Stimulated activated CD4-positive, alpha-beta T cell treated with anti-CD3 and anti-CD28 coated beads, TNF-alpha, amount 100 ng/mL, for 24 hours (primary cell): ENCODE measurements at regions not wholly inside any gene's neighbourhood (a gene's known extent, or its start where the extent isn't known, plus 50 kb on each side); places are given as distances from the start of the nearest gene placed in this dataset.
"Not testable (repeated sequence)": the region's sequence is repeated elsewhere in the genome, so short reads cannot be mapped to it uniquely, and the experiment has no call there.

Experiments
- DNase-seq, 3 experiments: peaks; one replicate each; pipeline ENCODE4 v3.0.0-alpha.2; 2020; ENCODE audit warnings: low read depth in 3 of 3

DNA sequence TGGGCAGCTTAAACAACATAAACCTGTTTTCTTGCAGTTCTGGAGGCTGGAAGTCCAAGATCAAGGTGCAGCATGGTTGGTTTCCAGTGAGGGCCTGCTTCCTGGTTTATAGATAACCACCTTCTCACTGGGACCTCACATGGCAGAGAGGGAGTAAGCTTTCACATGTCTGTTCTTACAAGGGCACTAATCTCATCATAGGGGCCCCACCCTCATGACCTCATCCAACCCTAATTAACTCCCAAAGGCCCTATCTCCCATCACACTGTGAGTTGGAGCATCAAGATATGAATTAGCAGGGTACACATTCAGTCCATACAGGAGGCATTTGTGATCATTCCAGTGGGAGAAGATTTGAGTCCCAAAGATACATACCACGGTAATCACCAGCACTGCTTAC is 50.5 kb upstream of the GRIN2A start:
- no peak for DNase-seq

DNA sequence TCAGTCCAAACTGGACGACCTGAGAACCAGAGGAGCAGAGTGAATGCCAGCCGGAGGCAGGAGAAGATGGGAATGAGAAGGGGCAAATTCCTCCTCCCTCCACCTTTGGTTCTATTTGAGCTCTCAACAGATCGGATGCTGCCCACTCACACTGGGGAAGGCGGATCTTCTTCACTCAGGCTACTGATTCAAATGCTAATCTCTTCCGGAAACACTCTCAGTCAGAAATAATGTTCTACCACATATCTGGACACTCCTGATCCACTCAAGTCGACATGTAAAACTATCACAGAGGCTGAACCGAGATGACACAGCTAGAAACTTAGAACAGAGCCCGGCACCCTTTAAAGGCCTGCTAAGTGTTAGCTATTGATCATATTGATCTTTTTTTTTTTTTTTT is 57.4 kb upstream of the GRIN2A start:
- no peak for DNase-seq

DNA sequence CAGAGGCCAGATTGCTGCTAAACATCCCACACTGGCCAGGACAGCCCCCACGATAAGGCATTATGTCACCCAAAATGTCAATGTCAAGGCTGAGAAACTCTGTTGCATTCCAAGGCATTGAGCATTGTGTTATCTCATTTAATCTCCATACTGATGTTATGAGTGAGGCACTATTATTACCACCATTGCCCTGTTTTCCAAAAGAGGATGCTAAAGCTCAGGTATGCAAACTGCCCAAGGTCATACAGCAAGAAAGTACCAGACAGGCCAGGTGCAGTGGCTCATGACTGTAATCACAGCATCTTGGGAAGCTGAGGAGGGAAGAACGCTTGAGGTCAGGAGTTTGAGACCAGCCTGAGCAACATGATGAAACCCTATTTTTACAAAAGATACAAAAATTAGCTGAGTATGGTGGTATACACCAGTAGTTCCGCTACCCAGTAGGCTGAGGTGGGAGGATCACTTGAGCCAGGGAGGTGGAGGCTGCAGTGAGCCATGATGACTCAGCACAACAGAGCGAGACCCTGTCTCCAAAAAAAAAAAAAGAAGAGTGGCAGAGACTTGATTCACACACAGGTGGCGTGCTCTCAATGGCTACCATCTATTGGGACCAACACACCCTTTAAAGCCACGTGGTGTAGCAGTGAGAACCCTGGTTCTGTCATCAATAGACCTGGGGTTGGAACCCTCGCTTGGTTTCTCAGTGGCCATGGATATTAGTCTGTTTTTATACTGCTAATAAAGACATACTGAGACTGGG is 58.8 kb upstream of the GRIN2A start:
- DNase-seq = no peak

- DNase-seq = no peak
Measured at GRCh38 chr16:10242097-10242496, 59.9 kb upstream of the GRIN2A start.

GRCh38 chr16:10242916-10243315 is 60.7 kb upstream of the GRIN2A start:
- no peak for DNase-seq

DNA sequence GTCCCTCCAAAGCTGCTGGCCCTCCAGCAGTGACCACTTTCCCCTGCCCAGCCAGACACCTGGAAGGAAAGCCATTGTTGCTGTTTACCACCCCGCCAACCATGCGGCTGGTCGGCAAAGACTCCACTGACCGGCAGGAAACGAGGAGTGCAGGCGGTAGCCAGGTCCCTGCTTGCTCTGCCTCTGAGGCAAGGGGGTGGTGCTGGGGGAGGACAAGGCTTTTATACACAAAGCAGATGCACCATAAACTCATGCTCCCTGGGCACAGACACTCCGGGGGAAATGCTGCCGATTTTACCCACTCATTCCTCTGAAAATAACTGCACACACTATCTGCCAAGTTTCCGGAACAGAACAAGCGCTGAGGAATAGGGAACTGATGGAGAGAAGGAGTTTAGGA is 62.8 kb upstream of the GRIN2A start:
- DNase-seq = no peak

- no peak for DNase-seq
Measured at GRCh38 chr16:10250137-10250828, 68.1 kb upstream of the GRIN2A start.

- no peak for DNase-seq
Measured at GRCh38 chr16:10252155-10252554, 69.9 kb upstream of the GRIN2A start.

GRCh38 chr16:10253409-10253808 is 71.2 kb upstream of the GRIN2A start:
- DNase-seq = no peak

GRCh38 chr16:10255728-10256127 is 73.5 kb upstream of the GRIN2A start:
- no peak for DNase-seq

GRCh38 chr16:10256784-10257641 is 74.8 kb upstream of the GRIN2A start:
- DNase-seq = peak; percentile 5 to 23 (median 6)

GRCh38 chr16:10257642-10258251 is 75.5 kb upstream of the GRIN2A start:
- DNase-seq = not testable (repeated sequence)

DNA sequence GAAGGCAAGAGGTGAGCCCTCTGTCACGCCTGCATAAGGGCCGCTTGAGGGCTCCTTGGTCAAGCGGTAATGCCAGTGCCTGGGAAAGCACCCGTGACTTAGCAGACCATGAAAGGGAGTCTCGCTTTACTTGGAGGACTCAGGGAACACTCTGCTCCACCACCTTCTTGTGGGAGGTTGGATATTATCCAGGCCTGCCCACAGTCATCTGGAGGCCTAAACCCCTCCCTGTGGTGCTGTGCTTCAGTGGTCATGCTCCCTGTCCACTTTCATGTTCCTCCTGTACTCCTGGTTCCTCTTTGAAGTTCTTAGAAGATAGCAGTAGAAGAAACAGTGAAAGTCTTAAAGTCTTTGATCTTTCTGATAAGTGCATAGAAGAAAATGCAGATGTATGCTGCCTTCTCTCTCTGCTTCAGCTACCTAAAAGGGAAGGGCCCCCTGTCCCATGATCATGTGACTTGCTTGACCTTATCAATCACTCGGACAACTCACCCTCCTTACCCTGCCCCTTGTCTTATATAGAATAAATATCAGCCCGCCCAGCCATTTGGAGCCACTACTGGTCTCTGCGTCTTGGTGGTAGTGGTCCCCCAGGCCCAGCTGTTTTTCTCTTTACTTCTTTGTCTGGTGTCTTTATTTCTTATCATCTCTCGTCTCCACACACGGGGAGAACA is 76.8 kb upstream of the GRIN2A start:
- DNase-seq = not testable (repeated sequence)

GRCh38 chr16:10261077-10261476 is 78.8 kb upstream of the GRIN2A start:
- DNase-seq = no peak

- not testable (repeated sequence) for DNase-seq
Measured at GRCh38 chr16:10261526-10261925, 79.3 kb upstream of the GRIN2A start.

DNA sequence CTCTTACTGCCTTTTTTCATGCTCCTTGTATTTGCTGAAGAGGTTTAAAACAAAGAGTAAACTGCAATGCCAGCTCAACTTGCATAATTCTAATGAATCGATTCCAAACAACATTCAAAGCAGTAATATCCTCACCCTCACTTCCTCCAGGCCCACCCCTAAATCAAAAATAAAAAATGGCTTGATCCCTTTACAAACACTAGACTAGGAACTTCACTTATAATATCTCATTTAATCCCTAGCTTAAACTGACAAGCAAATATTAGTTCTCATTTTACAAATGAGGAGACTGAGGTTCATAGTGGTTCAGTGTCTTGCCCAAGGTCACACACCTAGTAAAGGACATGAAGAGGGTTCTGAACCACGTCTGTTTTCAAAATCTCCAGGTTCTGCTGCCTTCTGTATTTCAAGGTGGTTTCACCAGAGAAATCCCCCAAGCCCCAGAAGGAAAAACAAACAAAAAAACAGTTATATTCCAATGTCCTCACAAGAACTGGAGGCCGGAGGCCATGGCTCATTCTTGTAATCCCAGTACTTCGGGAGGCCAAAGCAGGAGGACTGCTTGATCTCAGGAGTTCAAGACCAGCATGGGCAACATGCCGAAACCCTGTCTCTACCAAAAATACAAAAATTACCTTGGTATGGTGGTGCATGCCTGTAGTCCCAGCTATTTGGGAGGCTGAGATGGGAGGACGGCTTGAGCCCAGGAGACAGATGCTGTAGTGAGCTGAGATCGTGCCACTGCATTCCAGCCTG is 80.3 kb upstream of the GRIN2A start:
- DNase-seq = no peak

DNA sequence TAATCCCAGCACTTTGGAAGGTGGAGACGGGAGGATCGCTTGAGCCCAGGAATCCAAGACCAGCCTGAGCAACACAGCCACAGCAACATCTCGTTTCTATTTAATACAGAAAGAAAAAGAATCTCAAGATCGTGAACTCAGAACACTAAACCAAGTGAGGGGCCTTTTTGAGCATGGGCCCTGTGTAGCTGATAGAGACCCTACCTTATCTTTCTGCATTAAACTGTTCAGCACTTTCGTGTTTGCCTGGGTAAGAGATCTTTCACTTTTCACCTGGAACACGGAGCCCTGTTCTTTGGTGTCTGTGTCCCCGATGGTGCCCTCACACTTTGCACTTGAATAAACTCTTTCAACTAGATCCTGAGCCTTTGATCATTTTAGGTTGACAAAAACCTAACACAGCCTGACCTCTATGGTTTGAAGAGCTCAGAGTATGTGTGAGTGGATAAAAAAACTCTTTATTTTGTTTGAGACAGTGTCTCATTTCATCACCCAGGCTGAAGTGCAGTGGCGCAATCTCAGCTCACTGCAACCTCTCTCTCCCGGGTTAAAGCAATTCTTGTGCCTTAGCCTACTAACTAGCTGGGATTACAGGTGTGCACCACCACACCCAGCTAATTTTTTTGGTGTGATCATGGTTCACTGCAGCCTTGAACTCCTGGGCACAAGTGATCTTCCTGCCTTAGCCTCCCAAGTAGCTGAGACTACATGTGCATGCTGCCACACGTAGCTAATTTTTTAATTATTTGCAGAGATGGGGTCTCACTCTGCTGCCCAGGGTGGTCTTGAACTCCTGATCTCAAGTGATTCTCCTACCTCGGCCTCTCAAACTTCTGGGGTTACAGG is 83.8 kb upstream of the GRIN2A start:
- DNase-seq = no peak

DNA sequence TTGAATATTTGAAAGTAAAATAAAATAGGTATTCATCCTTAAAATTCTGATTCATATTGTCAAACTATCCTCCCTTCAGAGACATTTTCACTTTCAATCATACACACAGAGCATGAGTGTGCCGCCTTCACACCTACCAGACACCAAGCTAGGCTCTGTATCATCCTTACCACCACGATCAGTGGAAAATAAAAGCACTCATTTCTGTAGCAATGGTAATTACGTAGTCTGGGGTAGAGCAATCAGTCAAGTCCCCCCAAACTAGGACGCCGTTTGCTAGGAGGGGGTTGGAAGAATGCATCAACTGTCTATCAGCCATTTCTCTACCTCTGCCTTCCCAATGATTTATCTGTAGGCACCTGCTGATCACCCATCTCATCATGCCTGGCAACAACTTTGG is 84.6 kb upstream of the GRIN2A start:
- peak; percentile 4 to 26 (median 6) for DNase-seq

- no peak for DNase-seq
Measured at GRCh38 chr16:10269632-10270031, 87.4 kb upstream of the GRIN2A start.
